PC-9 (cell line): ENCODE measurements at regions not wholly inside any gene's neighbourhood (a gene's known extent, or its start where the extent isn't known, plus 50 kb on each side); places are given as distances from the start of the nearest gene placed in this dataset.

Experiments
- BruUV-seq: library from RNA; stranded (reverse); fragments of 400-500 nt; replicated peaks from 2 replicates; lab custom pipeline; 2021; lab: Mats Ljungman, UMichigan
- CTCF ChIA-PET: fragments of 300-600 bp; sonication (Branson Sonifier 250); formaldehyde crosslinking; loops from one replicate; lab custom pipeline; 2022; ENCODE audit warnings: antibody characterized with exemption; lab: Charles Lee
- POLR2A ChIA-PET: fragments of 300-600 bp; sonication (Branson Sonifier 250); formaldehyde crosslinking; loops from one replicate; lab custom pipeline; 2022; ENCODE audit warnings: antibody characterized with exemption; ENCODE audit not compliant: unreplicated experiment; lab: Charles Lee
- DNase-seq, 2 experiments: peaks; one replicate each; pipeline versions ENCODE4 v3.0.0 to v3.0.0-alpha.2; 2015 to 2022; ENCODE audit warnings: mixed read lengths in 1 of 2
- H2AFZ ChIP-seq: fragments of 200-600 bp; sonication (generic); 2 replicates; pipeline ENCODE4 v1.8.1; 2017; ENCODE audit warnings: antibody characterized with exemption
- H3F3A ChIP-seq: fragments of 200-600 bp; sonication (generic); 2 replicates; pipeline ENCODE4 v1.8.1; 2017; ENCODE audit warnings: antibody characterized with exemption, mild to moderate bottlenecking, low read depth; ENCODE audit not compliant: insufficient read depth
- H3K27ac ChIP-seq: fragments of 200-600 bp; sonication (generic); 2 replicates; pipeline ENCODE4 v1.6.1; 2016; ENCODE audit warnings: mixed run types
- H3K27me3 ChIP-seq: fragments of 200-600 bp; sonication (generic); 2 replicates; pipeline ENCODE4 v1.6.1; 2016; ENCODE audit warnings: low read depth, mixed run types; ENCODE audit not compliant: insufficient read depth
- H3K36me3 ChIP-seq: fragments of 200-600 bp; sonication (generic); 2 replicates; pipeline ENCODE4 v1.6.1; 2016; ENCODE audit warnings: low read depth, mixed run types
- H3K4me1 ChIP-seq: fragments of 200-600 bp; sonication (generic); replicated peaks from 2 replicates; pipeline ENCODE4 v1.6.1; 2016; ENCODE audit warnings: mixed run types; ENCODE audit not compliant: insufficient read depth
- H3K4me2 ChIP-seq: fragments of 200-600 bp; sonication (generic); 2 replicates; pipeline ENCODE4 v1.6.1; 2017; ENCODE audit warnings: mixed run types
- H3K4me3 ChIP-seq: fragments of 200-600 bp; sonication (generic); 2 replicates; pipeline ENCODE4 v1.6.1; 2016; ENCODE audit warnings: mixed run types
- H3K79me2 ChIP-seq: fragments of 200-600 bp; sonication (generic); 2 replicates; pipeline ENCODE4 v1.6.1; 2017; ENCODE audit warnings: low read depth, mixed run types
- H3K9me2 ChIP-seq: fragments of 200-600 bp; sonication (generic); 2 replicates; pipeline ENCODE4 v1.8.1; 2017; ENCODE audit warnings: mild to moderate bottlenecking; ENCODE audit not compliant: insufficient read depth
- H3K9me3 ChIP-seq: fragments of 200-600 bp; sonication (generic); 2 replicates; pipeline ENCODE4 v1.8.1; 2016; ENCODE audit warnings: low read depth; ENCODE audit not compliant: insufficient read depth
- H4K20me1 ChIP-seq: fragments of 200-600 bp; sonication (generic); 2 replicates; pipeline ENCODE4 v1.8.1; 2017; ENCODE audit not compliant: insufficient read depth
- EZH2 ChIP-seq: fragments of 200-600 bp; sonication (generic); IDR thresholded peaks from 2 replicates; pipeline ENCODE4 v1.8.0; 2017; ENCODE audit warnings: antibody characterized with exemption, low read depth
- intact Hi-C: fragments of 100-400 bp; cut with micrococcal nuclease; formaldehyde crosslinking; loops from one replicate; pipeline ENCODE4 v1.10.0; 2022; ENCODE audit not compliant: unreplicated experiment
- TF ChIP-seq, protein P1 (sequence below): fragments of 200-600 bp; sonication (generic); conservative IDR thresholded peaks from 2 replicates; pipeline ENCODE4 v1.6.1; 2017; ENCODE audit warnings: mixed run types, antibody characterized with exemption, mild to moderate bottlenecking, moderate library complexity

DNA sequence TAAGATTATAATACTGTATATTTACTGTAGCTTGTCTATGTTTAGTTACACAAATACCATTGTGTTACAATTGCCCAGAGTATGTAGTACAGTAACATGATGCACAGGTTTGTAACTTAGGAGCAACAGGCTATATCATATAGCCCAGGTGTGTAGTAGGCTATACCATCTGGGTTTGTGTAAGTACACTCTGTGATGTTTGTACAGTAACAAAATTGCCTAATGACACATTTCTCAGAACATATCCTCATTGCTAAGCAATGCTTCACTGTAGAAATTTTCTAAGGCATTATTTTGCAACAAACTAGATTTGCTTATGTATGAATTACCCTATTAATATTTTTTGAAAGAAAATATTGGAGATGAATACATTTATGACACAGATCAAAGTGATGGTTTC is 1390.9 kb downstream of the C4orf33 start:
- no peak for DNase-seq
- ChIA-PET CTCF (no interaction called here), POLR2A (no interaction called here)
- H2AFZ ChIP-seq = no peak overlapping the region
- H3K27ac ChIP-seq = no peak overlapping the region
- no peak overlapping the region for H3K4me3 ChIP-seq
- no peaks in the 10 kb centered on the region for H3K36me3 ChIP-seq
- no peaks in the 10 kb centered on the region for H3K9me3 ChIP-seq
- H4K20me1 ChIP-seq = no peaks in the 10 kb centered on the region
- no peaks in the 10 kb centered on the region for H3F3A ChIP-seq
- no TSS peak for BruUV-seq
- H3K4me2 ChIP-seq = no peak overlapping the region
- no peaks in the 10 kb centered on the region for H3K9me2 ChIP-seq
- H3K79me2 ChIP-seq = no peaks in the 10 kb centered on the region
- TF ChIP-seq, protein P1, sequence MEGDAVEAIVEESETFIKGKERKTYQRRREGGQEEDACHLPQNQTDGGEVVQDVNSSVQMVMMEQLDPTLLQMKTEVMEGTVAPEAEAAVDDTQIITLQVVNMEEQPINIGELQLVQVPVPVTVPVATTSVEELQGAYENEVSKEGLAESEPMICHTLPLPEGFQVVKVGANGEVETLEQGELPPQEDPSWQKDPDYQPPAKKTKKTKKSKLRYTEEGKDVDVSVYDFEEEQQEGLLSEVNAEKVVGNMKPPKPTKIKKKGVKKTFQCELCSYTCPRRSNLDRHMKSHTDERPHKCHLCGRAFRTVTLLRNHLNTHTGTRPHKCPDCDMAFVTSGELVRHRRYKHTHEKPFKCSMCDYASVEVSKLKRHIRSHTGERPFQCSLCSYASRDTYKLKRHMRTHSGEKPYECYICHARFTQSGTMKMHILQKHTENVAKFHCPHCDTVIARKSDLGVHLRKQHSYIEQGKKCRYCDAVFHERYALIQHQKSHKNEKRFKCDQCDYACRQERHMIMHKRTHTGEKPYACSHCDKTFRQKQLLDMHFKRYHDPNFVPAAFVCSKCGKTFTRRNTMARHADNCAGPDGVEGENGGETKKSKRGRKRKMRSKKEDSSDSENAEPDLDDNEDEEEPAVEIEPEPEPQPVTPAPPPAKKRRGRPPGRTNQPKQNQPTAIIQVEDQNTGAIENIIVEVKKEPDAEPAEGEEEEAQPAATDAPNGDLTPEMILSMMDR = no peak
- TF ChIP-seq EZH2 = no peak
- intact Hi-C loops = no loop called here
- no peaks in the 10 kb centered on the region for H3K27me3 ChIP-seq
- H3K4me1 ChIP-seq = no peaks in the 10 kb centered on the region

GRCh38 chr4:130510661-130511060 is 1414.7 kb downstream of the C4orf33 start:
- POLR2A ChIA-PET = no interaction called here
- Histone ChIP-seq H3K27me3 (no peaks in the 10 kb centered on the region), H3K4me1 (no peaks in the 10 kb centered on the region), H3K4me3 (no peak overlapping the region), H3K36me3 (no peaks in the 10 kb centered on the region), H4K20me1 (no peaks in the 10 kb centered on the region), H2AFZ (no peak overlapping the region), H3K9me2 (no peaks in the 10 kb centered on the region), H3K79me2 (no peaks in the 10 kb centered on the region), H3F3A (no peaks in the 10 kb centered on the region), H3K9me3 (no peaks in the 10 kb centered on the region), H3K4me2 (no peak overlapping the region), H3K27ac (no peak overlapping the region)
- no peak for TF ChIP-seq EZH2
- TF ChIP-seq, protein P1 = no peak
- DNase-seq = no peak
- CTCF ChIA-PET = no interaction called here
- intact Hi-C loops = no loop called here
- no TSS peak for BruUV-seq

DNA sequence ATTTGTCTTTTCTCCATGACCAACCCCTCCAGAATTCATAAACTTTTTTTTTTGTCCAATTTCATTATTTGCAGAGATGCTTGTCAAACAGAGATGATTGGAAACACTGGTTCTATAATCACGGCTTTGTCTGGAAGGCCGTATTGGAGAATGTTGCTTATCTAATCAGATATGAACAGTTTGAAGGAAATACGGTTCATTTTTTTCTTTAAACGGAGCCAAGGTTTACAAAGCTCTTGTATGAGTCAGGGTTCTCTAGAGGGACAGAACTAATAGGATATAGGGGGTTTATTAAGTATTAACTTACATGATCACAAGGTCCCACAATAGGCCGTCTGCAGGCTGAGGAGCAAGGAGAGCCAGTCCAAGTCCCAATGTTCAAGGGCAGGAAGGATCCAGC is 1415.8 kb downstream of the C4orf33 start:
- Histone ChIP-seq H3K4me2 (no peak overlapping the region), H3K27me3 (no peaks in the 10 kb centered on the region), H3K27ac (no peak overlapping the region), H4K20me1 (no peaks in the 10 kb centered on the region), H3K79me2 (no peaks in the 10 kb centered on the region), H2AFZ (no peak overlapping the region), H3F3A (no peaks in the 10 kb centered on the region), H3K4me1 (no peaks in the 10 kb centered on the region), H3K36me3 (no peaks in the 10 kb centered on the region), H3K9me2 (no peaks in the 10 kb centered on the region), H3K9me3 (no peaks in the 10 kb centered on the region), H3K4me3 (no peak overlapping the region)
- no peak for TF ChIP-seq EZH2
- TF ChIP-seq, protein P1 = no peak
- ChIA-PET CTCF (no interaction called here), POLR2A (interaction anchor here (0.6 kb wide), 1 partner anchor 125 kb away, joined by 6 read pairs; no protein-coding TSS in a partner anchor)
- BruUV-seq = no TSS peak
- no peak for DNase-seq
- intact Hi-C loops = no loop called here
